ENCODE measurements at regions not wholly inside any gene's neighbourhood (a gene's known extent, or its start where the extent isn't known, plus 50 kb on each side); places are given as distances from the start of the nearest gene placed in this dataset.

- DNase-seq (ENCODE audit: low read depth): no peak
- no peak for FAIRE-seq
- Histone ChIP-seq H2AFZ (ENCODE audit: low read depth, low read length) (no peak overlapping the region), H3K4me3 (ENCODE audit: insufficient read depth, low read depth, low read length) (no peak overlapping the region), H3K36me3 (ENCODE audit: insufficient read depth, low read length) (no peaks in the 10 kb centered on the region), H3K79me2 (ENCODE audit: insufficient read depth, low read length) (no peaks in the 10 kb centered on the region), H3K9me3 (ENCODE audit: insufficient read depth, low read depth, low read length) (no peaks in the 10 kb centered on the region), H3K4me1 (ENCODE audit: insufficient read depth, low read length) (no peaks in the 10 kb centered on the region), H3K27ac (ENCODE audit: low read depth, low read length) (no peak overlapping the region), H4K20me1 (ENCODE audit: insufficient read depth, low read length) (no peaks in the 10 kb centered on the region), H3K9ac (ENCODE audit: low read length) (no peak overlapping the region), H3K4me2 (ENCODE audit: low read length) (no peak overlapping the region), H3K27me3 (ENCODE audit: insufficient read depth, low read length) (no peaks in the 10 kb centered on the region)
- H3K27ac Mint-ChIP-seq (ENCODE audit: unreplicated experiment): no peak overlapping the region
- no peaks in the 10 kb centered on the region for H3K27me3 Mint-ChIP-seq (ENCODE audit: low read depth, unreplicated experiment)
- no peaks in the 10 kb centered on the region for H3K36me3 Mint-ChIP-seq (ENCODE audit: low read depth, unreplicated experiment)
- H3K4me3 Mint-ChIP-seq (ENCODE audit: unreplicated experiment): no peak overlapping the region
- peaks cover 2% of the 10 kb centered on the region for H3K9me3 Mint-ChIP-seq (ENCODE audit: unreplicated experiment)
- H3K4me1 Mint-ChIP-seq (ENCODE audit: low read depth, unreplicated experiment): no peaks in the 10 kb centered on the region
- no peak for TF ChIP-seq CTCF (IDR thresholded peaks at IDR 0.05; ENCODE audit: insufficient read depth, low read depth, low read length)
- TF ChIP-seq EZH2 (IDR thresholded peaks at IDR 0.05; ENCODE audit: insufficient read depth, low read length): no peak
These were observed 190.2 kb upstream of the ADAMTS5 start for GRCh38 chr21:27157097-27157496.

- no peak overlapping the region for H3K27ac ChIP-seq (ENCODE audit: low read depth, low read length)
- Mint-ChIP-seq H3K27ac (ENCODE audit: unreplicated experiment) (no peak overlapping the region), H3K9me3 (ENCODE audit: unreplicated experiment) (peaks cover 2% of the 10 kb centered on the region), H3K36me3 (ENCODE audit: low read depth, unreplicated experiment) (no peaks in the 10 kb centered on the region), H3K4me1 (ENCODE audit: low read depth, unreplicated experiment) (no peaks in the 10 kb centered on the region), H3K4me3 (ENCODE audit: unreplicated experiment) (no peak overlapping the region), H3K27me3 (ENCODE audit: low read depth, unreplicated experiment) (no peaks in the 10 kb centered on the region)
- H3K4me3 ChIP-seq (ENCODE audit: insufficient read depth, low read depth, low read length): no peak overlapping the region
- no peak for TF ChIP-seq CTCF (IDR thresholded peaks at IDR 0.05; ENCODE audit: insufficient read depth, low read depth, low read length)
- no peak for TF ChIP-seq EZH2 (IDR thresholded peaks at IDR 0.05; ENCODE audit: insufficient read depth, low read length)
- H3K9me3 ChIP-seq (ENCODE audit: insufficient read depth, low read depth, low read length): no peaks in the 10 kb centered on the region
- no peak overlapping the region for H3K4me2 ChIP-seq (ENCODE audit: low read length)
- H4K20me1 ChIP-seq (ENCODE audit: insufficient read depth, low read length): no peaks in the 10 kb centered on the region
- no peak overlapping the region for H3K9ac ChIP-seq (ENCODE audit: low read length)
- H3K4me1 ChIP-seq (ENCODE audit: insufficient read depth, low read length): no peaks in the 10 kb centered on the region
- H3K27me3 ChIP-seq (ENCODE audit: insufficient read depth, low read length): no peaks in the 10 kb centered on the region
- DNase-seq (ENCODE audit: low read depth) (no peak), FAIRE-seq (no peak)
- H3K79me2 ChIP-seq (ENCODE audit: insufficient read depth, low read length): no peaks in the 10 kb centered on the region
- H2AFZ ChIP-seq (ENCODE audit: low read depth, low read length): no peak overlapping the region
- H3K36me3 ChIP-seq (ENCODE audit: insufficient read depth, low read length): no peaks in the 10 kb centered on the region
These were observed 189.8 kb upstream of the ADAMTS5 start for GRCh38 chr21:27156666-27157065.

DNA sequence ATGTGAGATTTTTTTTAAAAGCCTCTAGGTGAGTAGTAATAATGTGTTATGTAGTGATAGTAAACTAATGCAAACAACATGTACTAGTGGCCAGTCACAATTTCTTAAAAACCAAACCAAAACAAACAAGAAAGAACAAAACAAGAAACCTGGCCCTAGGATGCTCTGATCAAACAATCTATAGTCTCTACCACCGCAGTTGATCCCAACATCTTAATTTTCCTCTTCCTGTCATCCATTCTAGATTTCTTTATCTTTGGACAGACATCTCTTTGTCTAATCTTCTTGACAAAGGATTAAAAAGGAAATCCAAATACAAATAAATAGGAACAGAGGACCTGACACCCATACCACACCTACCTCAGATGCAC, 188.2 kb upstream of the ADAMTS5 start:
- Mint-ChIP-seq H3K4me3 (ENCODE audit: unreplicated experiment) (no peak overlapping the region), H3K27me3 (ENCODE audit: low read depth, unreplicated experiment) (no peaks in the 10 kb centered on the region), H3K27ac (ENCODE audit: unreplicated experiment) (no peak overlapping the region), H3K36me3 (ENCODE audit: low read depth, unreplicated experiment) (no peaks in the 10 kb centered on the region), H3K9me3 (ENCODE audit: unreplicated experiment) (peaks cover 2% of the 10 kb centered on the region), H3K4me1 (ENCODE audit: low read depth, unreplicated experiment) (no peaks in the 10 kb centered on the region)
- Histone ChIP-seq H3K79me2 (ENCODE audit: insufficient read depth, low read length) (no peaks in the 10 kb centered on the region), H3K4me2 (ENCODE audit: low read length) (no peak overlapping the region), H2AFZ (ENCODE audit: low read depth, low read length) (no peak overlapping the region), H3K36me3 (ENCODE audit: insufficient read depth, low read length) (no peaks in the 10 kb centered on the region), H3K4me1 (ENCODE audit: insufficient read depth, low read length) (no peaks in the 10 kb centered on the region), H3K9me3 (ENCODE audit: insufficient read depth, low read depth, low read length) (no peaks in the 10 kb centered on the region), H3K9ac (ENCODE audit: low read length) (no peak overlapping the region), H3K27ac (ENCODE audit: low read depth, low read length) (no peak overlapping the region), H3K27me3 (ENCODE audit: insufficient read depth, low read length) (no peaks in the 10 kb centered on the region), H3K4me3 (ENCODE audit: insufficient read depth, low read depth, low read length) (no peak overlapping the region), H4K20me1 (ENCODE audit: insufficient read depth, low read length) (no peaks in the 10 kb centered on the region)
- DNase-seq (ENCODE audit: low read depth) (no peak), FAIRE-seq (no peak)
- TF ChIP-seq CTCF (IDR thresholded peaks at IDR 0.05; ENCODE audit: insufficient read depth, low read depth, low read length) (no peak), EZH2 (IDR thresholded peaks at IDR 0.05; ENCODE audit: insufficient read depth, low read length) (no peak)
